IPS DF 4.7 (cell line): ENCODE measurements at regions not wholly inside any gene's neighbourhood (a gene's known extent, or its start where the extent isn't known, plus 50 kb on each side); places are given as distances from the start of the nearest gene placed in this dataset.
"Not testable (repeated sequence)": the region's sequence is repeated elsewhere in the genome, so short reads cannot be mapped to it uniquely, and the experiment has no call there.

Source experiments
- DNase-seq: peaks from one replicate; pipeline ENCODE4 v3.0.0-alpha.2; 2013; ENCODE audit warnings: low spot score; ENCODE audit errors: extremely low read depth

- DNase-seq = no peak
Observed at GRCh38 chr7:142569851-142570250, 179.4 kb upstream of the PRSS1 start.

- DNase-seq = no peak
Observed at GRCh38 chr7:142568435-142569097, 180.7 kb upstream of the PRSS1 start.

- no peak for DNase-seq
Observed at GRCh38 chr7:142567201-142568075, 181.8 kb upstream of the PRSS1 start.

- no peak for DNase-seq
Observed at GRCh38 chr7:142566271-142566670, 183.0 kb upstream of the PRSS1 start.

GRCh38 chr7:142564125-142564524 lies 185.1 kb upstream of the PRSS1 start:
- DNase-seq = not testable (repeated sequence)

GRCh38 chr7:142563470-142563869 lies 185.8 kb upstream of the PRSS1 start:
- DNase-seq = no peak

GRCh38 chr7:142562688-142563087 lies 186.6 kb upstream of the PRSS1 start:
- no peak for DNase-seq

GRCh38 chr7:142561396-142561795 lies 187.9 kb upstream of the PRSS1 start:
- DNase-seq = not testable (repeated sequence)

- DNase-seq = not testable (repeated sequence)
Observed at GRCh38 chr7:142560770-142561169, 188.5 kb upstream of the PRSS1 start.

- DNase-seq = no peak
Observed at GRCh38 chr7:142560166-142560565, 189.1 kb upstream of the PRSS1 start.

- DNase-seq = peak; percentile 41
Observed at GRCh38 chr7:142557971-142558582, 191.2 kb upstream of the PRSS1 start.

GRCh38 chr7:142556740-142557139 lies 192.5 kb upstream of the PRSS1 start:
- peak; percentile 49 for DNase-seq

GRCh38 chr7:142554560-142555532 lies 194.4 kb upstream of the PRSS1 start:
- no peak for DNase-seq

- DNase-seq = no peak
Observed at GRCh38 chr7:142553216-142553615, 196.1 kb upstream of the PRSS1 start.

GRCh38 chr7:142548978-142549377 lies 200.3 kb upstream of the PRSS1 start:
- DNase-seq = no peak

- no peak for DNase-seq
Observed at GRCh38 chr7:142546452-142546851, 202.8 kb upstream of the PRSS1 start.

- no peak for DNase-seq
Observed at GRCh38 chr7:142542942-142543341, 206.3 kb upstream of the PRSS1 start.

- DNase-seq = no peak
Observed at GRCh38 chr7:142542105-142542504, 207.2 kb upstream of the PRSS1 start.

- DNase-seq = no peak
Observed at GRCh38 chr7:142540371-142540770, 208.9 kb upstream of the PRSS1 start.

GRCh38 chr7:142539901-142540300 lies 209.4 kb upstream of the PRSS1 start:
- DNase-seq = no peak

GRCh38 chr7:142537760-142538159 lies 211.5 kb upstream of the PRSS1 start:
- no peak for DNase-seq
